WI38 (cell line): ENCODE measurements at regions not wholly inside any gene's neighbourhood (a gene's known extent, or its start where the extent isn't known, plus 50 kb on each side); places are given as distances from the start of the nearest gene placed in this dataset.

Experiments
- H3K4me3 ChIP-seq: 2 replicates; pipeline ENCODE4 v1.5.1; 2011; ENCODE audit warnings: low read depth, mild to moderate bottlenecking, control low read depth, low read length
- TF ChIP-seq, protein P1 (sequence below): IDR thresholded peaks from 2 replicates; pipeline ENCODE4 v1.5.1; 2012; ENCODE audit warnings: low read depth, mild to moderate bottlenecking, control low read depth, low read length

DNA sequence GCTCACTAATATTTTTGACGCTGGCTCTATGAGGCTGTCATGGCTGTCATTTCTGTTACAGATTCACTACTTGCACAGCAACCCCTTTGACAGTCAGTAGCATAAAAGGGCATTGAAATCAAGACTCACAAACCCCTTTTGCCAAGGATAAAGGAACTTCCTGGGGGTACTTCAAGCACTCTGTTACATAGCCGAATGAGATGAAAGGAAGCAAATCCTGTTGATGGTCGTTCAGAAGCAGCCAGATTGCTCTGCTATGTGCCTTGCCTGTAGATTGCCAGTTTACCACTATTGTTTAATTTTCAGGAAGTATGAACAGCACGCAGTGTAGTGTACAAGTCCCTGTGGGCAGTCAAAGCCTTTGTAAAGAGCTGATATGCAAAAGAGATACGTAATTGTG lies 296.2 kb downstream of the LRRIQ3 start:
- no peak overlapping the region for H3K4me3 ChIP-seq
- TF ChIP-seq, protein P1, sequence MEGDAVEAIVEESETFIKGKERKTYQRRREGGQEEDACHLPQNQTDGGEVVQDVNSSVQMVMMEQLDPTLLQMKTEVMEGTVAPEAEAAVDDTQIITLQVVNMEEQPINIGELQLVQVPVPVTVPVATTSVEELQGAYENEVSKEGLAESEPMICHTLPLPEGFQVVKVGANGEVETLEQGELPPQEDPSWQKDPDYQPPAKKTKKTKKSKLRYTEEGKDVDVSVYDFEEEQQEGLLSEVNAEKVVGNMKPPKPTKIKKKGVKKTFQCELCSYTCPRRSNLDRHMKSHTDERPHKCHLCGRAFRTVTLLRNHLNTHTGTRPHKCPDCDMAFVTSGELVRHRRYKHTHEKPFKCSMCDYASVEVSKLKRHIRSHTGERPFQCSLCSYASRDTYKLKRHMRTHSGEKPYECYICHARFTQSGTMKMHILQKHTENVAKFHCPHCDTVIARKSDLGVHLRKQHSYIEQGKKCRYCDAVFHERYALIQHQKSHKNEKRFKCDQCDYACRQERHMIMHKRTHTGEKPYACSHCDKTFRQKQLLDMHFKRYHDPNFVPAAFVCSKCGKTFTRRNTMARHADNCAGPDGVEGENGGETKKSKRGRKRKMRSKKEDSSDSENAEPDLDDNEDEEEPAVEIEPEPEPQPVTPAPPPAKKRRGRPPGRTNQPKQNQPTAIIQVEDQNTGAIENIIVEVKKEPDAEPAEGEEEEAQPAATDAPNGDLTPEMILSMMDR: no peak

DNA sequence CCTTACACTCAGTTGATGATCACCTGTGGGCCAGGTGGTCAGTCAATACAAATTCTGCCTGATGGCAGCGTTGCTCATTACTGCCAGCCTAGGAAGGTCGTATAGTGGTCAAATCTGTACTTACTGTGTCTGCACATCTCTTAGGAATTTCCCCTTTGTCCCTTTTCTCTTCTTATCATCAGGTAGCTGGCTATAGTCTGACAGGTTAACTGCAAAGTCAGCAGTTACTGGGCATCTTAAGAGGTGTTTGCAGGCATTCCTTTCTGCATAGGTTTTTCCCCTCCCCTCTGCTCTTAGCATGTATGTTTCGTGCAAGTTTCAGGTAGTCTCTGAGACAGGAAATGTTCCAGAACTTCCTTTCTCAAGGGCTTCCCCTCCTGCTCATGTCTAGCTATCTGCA lies 298.7 kb downstream of the LRRIQ3 start:
- TF ChIP-seq, protein P1: no peak

DNA sequence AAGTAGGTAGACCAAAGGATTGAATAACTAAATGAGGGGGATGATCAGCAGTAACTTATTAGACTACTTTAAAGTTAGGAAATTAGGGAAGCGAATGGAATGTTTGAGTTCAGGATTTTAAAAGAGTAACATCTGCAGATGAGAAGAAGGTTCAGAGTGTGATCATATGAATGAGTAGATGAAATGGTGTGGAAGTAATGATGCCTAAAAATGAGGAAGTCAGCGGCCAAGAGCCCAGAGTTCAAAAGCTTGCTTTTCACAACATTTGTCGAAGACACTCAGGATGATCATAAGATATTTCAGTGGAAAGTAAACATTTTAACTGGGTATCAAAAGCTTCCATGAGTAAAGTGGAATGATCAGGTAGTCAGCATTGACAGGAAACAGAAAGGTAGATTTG lies 299.4 kb downstream of the LRRIQ3 start:
- no peak overlapping the region for H3K4me3 ChIP-seq
- TF ChIP-seq, protein P1: no peak

More for the DNA sequence above, 298.7 kb downstream of the LRRIQ3 start:
- H3K4me3 ChIP-seq: no peak overlapping the region

DNA sequence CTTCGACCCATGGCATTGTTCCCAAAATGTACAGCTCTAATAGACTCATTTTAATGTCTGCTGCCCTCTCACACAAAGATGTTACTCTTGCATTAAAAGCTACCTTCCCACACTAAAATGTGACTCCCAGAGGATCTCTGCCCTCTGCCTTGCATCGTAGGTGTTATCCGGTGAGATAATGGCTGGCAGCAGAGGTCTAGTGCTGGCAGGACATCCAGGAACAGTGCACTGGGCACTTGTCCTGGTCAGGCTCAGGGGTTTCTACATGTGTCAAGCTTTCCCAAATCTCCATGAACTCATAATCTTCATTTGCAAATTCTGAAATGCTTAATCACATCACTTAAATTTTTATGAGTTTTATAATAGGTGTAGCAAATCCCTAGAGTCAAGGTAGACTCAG lies 310.6 kb downstream of the LRRIQ3 start:
- TF ChIP-seq, protein P1: no peak
- H3K4me3 ChIP-seq: no peak overlapping the region

DNA sequence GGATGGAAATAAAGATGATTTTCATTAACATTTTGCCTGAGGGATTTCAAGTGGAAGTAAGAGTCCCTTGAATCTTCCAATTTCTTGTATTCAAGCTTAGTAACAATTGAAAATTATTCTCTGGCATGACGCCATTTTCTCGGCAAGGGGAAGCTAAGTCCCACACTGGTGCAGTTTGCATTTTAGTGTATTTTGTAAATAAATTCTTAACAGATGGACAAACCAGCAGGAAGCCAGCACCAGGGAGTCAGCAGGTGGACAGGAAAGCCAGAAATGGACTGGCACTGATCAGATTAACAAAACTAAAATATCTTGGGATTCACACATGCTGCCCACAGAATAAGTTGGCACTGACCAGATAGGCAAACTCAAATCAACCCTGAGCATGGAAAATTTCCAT lies 311.3 kb downstream of the LRRIQ3 start:
- no peak overlapping the region for H3K4me3 ChIP-seq
- TF ChIP-seq, protein P1: no peak

DNA sequence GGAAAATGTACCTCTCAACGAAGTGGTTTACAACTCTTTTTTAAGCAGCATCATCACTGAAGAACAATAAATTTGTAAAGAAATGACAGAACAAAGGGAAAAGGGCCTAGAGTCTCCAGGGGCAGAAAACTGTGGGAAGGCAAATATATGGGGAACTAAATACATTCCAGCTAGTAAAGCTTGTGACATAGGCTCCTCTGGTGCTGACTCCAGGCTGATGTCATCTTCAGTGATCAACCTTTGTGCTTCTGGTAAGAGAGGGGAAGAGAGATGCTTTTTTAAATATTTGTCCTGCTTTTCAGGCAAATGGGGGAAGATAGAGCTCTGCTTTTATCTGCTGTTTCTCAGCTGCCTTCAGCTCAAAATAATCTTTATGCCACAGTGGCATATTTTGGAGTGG lies 323.2 kb downstream of the LRRIQ3 start:
- H3K4me3 ChIP-seq: no peak overlapping the region
- TF ChIP-seq, protein P1: no peak

DNA sequence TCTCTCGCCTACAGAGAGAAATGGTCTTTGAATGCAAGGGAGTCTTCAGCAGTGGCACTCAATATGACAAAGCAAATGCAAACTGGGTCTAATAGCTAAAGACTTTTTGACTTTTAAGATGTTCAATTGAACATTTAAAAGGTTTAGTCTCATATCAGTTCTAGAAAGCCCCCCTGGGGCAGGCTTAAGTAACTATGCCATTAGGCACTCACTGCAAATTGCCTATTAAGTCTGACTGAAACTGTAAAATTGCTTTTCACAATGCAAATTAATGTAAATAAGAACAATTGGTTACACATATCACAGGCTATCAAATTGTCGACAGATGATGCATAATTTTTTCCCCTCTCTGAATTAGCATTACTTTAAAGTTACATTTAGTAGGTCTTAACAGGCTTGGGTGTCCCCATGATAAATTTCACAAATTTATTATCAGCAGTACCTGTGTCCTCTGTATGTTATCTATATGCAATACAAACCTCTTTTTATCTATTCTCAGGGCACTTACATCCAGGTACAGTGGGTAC lies 329.1 kb downstream of the LRRIQ3 start:
- H3K4me3 ChIP-seq: no peak overlapping the region
- TF ChIP-seq, protein P1: no peak
